ENCODE measurements at regions not wholly inside any gene's neighbourhood (a gene's known extent, or its start where the extent isn't known, plus 50 kb on each side); places are given as distances from the start of the nearest gene placed in this dataset.
"Not testable (repeated sequence)": the region's sequence is repeated elsewhere in the genome, so short reads cannot be mapped to it uniquely, and the experiment has no call there.

DNA sequence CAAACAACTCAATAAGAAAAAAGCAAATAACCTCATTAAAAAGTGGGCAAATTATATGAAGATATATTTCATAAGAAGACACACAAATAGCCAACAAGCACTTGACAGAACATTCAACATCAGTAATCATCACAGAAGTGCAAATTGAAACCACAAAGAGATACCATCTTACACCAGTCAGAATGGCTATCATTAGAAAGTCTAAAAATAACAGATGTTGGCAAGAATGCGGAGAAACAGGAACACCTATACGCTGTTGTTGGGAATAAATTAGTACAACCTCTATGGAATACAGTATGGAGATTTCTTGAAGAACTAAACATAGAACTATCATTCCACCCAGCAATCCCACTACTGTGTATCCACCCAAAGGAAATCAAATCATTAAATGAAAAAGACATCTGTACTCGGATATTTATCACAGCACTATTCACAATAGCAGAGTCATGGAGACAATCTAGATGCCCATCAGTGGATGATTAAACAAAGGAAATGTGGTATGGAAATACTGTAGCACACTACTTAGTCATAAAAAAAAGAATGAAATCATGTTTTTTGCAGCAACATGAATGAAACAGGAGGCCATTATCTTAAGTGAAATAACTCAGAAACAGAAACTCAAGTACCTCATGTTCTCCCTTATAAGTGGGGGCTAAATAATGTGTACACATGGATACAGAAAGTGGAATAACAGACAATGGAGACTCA, 106.8 kb upstream of the FST start:
- no peak for DNase-seq

DNA sequence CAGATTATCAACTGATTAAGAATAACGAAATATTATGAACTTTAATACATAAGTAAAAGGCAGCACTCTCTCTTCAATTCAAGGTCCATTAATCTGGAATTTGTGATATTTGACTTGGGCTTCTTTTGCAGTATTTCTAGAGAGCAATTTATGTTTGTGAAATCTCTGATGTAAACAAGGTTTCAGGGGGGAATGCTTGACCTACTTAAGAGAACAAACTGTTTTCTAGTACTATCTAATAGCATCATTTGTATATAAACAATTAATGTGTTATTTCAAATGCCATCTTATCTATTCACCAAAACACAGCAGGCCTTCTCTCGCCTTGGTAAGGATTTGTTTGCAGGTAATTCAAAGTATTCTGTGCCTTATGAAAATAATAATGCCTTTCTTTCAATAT, 103.6 kb upstream of the FST start:
- DNase-seq, result no peak

DNA sequence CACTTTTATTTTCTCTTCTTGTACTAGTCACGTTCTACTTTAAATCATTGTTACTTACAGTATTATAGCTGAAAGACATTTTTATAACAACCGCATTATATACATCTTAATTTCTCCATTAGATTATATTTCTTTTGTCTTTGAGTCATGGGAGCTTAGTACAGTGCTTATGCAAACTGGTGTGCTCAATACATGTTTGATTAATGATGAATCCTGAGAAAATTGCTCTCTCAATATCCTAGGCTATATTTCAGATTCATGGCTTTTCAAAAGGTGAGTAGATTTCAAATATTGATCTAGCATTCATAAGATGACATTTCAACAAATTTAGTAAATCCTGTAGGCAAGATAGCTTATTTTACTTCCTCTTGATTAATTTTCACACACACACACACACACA, 102.2 kb upstream of the FST start:
- DNase-seq, result no peak

DNA sequence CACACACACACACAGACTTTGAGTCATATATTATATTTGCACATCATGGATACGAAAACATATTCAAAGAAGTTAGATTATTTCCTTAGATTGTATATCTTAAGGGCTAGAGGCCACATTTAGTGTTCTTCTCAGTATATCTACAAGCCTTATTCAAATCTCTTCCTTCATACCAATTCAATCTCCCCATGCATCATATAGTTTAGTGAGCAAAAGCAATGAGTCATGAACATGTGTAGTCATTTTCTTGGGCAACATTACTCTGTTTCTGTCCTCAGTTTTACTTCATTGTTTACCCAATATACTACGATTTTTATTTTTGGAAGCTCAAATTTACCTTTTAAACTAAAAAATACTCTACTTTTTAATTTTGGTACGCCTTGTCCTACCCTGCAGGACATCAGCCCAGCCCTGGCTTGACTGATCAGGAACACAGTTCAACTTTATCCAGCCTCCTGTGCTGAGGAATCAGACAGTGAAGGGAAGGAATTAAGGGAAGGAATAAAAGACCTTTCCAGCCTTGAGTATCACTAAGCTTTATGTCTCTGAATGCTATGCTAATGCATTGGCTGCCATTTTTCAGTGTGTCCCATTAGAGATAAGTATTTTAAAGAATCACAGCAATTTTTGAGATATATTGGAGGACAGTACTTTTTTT, 101.7 kb upstream of the FST start:
- DNase-seq, result no peak

DNA sequence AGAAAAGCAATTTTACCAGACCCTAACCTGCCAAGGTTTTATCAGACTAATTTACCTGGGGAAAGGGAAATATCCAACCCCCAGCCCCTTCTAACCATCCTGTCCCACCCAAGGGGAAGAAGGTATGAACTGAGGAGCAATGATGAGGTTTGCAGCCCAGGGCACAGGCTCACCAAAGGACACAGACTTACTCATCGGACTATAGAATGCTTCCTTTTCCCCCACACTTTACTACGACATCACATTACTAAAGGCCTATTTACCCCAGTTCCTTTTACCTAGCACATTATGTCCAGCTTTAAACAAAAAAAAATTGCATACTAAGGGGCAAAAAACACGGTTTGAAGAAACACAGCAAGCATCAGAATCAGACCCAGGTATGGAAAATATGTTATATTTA, 94.1 kb upstream of the FST start:
- no peak for DNase-seq

DNA sequence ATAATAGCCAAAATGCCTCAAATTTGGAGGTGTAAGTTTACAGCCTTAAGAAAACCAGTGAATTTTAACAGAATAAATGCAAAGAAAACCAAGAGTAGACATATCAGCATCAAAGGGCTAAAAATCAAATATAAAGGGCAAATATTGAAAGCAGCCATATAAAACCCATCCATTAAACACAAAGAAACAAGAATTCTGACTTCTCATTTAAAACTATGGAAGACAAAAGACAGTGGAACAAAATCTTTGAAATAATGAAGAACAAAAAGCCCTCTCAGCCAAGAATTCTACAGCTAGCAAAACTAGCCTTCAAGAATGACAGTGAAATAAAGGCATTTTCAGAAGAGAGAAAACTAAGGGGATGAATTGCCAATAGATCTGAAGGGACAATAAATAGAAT, 91.3 kb upstream of the FST start:
- no peak for DNase-seq

DNA sequence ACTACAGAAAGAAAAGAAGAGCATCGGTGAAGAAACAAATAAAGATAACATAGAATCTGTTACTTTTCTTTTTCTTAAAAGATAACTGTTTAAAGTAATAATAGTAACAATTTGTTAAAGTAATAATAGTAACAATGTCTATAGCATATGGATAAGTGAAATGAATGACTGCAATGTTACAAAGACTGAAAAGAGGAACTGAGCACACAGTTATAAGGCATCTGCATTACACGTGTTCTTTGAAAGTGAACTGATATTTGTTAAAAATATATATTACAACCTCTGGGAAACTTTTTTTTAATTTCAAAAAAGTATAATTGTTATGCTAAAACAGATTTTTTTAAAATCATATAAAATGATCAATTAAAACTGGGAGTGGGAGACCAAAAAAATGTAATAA, 88.4 kb upstream of the FST start:
- DNase-seq, result no peak

DNA sequence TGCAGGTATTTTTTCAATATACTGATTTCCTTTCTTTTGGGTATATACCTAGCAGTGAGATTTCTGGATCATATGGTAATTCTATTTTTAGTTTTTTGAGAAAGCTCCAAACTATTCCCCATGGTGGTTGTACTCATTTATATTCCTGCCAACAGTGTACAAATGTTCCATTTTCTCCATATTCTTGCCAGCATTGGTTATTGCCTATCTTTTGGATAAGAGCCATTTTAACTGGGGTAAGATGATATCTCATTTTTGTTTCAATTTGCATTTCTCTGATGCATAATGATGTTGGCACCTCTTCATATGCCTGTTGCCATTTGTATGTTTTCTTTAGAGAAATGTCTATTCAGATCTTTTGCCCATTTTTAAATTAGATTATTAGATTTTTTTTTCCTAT, 85.6 kb upstream of the FST start:
- no peak for DNase-seq

DNA sequence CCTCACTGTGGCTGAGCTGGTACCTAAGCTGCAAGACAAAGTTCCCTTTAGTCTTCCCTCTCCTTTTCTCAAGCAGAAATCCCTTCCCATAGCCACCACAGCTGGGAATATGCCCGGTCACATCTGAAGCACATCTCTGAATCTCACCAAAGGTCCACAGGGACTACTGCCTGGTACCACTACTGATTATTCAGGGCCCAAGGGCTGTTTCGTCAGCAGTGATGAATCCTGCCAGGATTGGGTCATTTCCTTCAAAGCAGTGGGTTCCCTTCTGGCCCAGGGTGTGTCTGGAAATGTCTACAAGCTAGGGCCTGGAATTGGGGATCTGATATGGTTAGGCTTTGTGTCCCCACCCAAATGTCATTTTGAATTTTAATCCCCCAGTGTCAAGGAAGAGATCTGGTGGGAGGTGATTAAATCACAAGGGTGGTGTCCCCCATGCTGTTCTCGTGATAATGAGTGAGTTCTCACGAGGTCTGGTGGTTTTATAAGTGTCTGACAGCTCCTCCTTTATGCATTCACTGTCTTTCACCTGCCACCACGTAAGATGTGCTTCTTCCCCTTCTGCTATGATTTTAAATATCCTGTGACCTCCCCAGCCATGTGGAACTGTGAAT, 83.2 kb upstream of the FST start:
- DNase-seq, result no peak

DNA sequence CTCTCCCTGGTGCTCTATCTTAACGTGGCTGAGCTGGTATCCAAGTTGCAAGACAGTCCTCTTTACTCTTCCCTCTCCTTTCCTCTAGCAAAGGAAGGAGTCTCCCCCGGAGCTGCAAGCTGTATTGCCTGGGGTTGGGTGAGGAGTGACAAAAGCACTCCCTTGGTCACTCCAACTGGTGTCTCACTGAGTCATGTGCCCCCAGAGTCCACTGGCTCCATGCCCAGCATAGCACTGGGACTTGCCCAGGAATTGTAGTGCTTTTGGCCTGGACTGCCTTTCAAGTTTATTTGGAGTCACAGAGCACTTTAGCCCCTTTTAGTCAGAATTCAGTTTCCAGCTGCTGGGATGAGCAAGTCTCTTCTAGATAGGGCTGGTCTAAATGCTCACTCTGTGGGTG, 82.6 kb upstream of the FST start:
- DNase-seq, result no peak

DNA sequence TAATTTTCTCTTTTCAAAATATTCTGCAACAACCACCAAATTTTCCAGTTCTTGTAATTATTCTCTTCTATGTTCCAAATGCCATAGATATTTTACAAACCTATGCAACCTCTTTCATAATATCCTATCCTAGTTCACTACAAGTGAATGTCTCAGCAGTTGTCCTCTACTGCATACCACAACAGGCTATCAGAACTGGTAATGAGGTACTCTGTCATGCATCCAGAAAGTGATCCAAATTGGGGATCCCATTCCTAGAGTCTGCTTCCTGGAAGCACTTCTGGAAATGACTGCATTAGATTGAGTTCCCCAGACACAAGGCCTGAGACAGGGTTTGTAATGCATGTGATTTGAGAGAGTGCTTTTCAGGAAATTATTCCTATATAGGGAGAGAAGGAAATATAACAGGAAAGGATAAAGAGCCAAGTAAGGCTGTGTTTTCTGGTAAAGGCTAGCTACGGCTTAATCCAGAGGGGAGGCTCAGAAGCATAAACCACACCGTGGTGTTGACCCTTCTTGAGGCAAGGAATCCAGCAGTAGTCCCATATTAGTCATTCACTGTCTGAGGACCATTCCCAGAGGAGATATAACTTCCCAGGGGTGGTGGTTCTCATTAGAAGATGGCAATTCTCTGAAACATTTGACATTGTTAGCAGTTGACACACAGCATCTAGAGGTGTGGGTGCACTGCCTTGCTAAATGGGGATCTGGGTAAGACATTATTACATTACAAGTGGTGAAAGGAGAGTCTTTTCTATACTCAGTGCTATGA, 80.3 kb upstream of the FST start:
- no peak for DNase-seq

DNA sequence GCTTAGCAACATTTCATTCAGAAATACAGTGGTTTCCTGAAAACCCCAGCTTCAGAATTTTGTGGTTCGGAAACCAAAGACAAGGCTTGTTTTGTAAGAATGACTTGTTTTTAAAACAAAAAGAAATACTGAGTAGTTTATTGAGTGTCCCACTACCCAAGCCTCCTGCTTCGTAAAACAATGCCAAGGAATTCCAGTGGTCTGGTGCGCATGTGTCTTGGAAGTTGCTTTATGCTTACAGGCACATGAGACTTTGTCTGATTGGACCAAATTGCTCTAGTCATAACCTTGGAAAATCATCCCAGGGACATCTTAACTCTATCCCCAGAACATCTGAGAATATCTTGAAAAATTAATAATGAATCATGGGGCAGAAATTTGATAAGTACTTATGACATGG, 77.1 kb upstream of the FST start:
- no peak for DNase-seq

DNA sequence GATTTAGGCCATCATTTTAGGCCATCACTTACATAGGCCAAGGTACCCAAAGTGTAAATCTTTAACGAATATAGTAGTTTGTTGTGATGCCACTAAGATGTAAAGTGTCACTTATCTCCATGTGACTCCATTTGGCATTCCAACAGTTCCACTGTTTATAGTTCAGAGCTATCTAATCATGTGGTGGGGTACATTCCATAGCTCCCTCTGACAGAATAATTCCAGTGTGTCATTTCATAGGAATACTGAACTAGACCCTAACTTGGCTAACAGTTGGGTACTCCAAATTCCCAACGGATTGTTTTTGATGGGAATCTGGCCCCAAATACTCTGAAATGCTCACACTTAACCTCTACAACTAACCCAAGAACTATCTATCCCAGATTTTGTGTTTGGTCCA, 76.7 kb upstream of the FST start:
- DNase-seq, result no peak

DNA sequence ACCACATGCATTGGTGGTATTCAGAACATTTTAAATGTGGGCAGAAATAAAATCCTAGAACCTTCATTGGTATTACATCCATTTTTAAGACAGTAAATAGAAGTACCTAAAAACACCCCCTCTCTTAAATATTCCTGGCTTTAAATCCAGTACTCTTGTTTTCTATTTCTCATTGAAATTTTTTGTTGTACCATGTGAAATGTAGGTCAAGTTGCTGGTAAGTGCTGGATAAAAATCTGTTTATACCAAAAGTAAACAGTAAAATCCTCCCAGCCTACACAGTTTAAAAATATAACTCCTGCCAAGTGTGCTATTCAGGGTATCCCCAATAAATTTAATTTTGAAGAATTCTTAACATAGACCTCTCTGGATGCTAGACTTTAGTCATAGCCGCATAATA, 75.0 kb upstream of the FST start:
- no peak for DNase-seq

DNA sequence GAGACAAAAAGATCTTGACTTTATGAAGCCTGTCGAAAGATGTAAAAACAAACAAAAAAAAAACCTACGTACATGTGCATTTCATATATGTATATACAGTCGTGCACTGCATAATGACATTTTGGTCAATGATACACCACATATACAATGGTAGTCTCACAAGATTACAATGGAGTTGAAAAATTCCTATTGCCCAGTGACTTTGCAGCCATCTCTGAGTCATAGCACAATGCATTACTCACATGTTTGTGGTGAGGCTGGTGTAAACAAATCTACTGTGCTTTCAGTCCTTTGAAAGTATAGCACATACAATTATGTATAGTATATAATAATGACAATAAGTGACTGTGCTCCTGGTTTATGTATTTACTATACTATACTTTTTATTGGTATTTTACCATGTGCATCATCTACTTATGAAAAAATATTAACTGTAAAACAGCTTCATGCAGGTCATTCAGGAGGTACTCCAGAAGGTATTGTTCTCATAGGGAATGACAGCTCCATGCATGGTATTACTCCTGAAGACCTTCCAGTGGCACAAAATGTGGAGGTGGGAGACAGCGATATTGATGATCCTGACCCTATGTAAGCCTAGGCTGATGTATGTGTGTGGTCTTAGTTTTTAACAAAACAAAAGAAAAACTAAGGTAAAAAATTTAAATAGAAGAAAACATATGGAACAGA, 73.7 kb upstream of the FST start:
- no peak for DNase-seq

DNA sequence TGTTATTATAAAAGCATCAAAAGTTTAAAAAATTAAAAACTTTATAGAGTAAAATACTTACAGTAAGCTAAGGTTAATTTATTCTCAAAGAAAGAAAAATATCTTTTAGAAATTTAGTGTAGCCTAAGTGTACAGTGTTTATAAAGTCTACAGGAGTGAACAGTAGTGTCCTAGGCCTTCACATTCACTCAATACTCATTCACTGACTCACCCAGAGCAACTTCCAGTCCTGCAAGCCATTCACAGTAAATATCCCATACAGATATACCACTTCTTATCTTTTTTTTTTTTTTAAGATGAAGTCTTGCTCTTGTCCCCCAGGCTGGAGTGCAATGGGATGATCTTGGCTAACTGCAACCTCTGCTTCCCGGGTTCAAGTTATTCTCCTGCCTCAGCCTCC, 73.1 kb upstream of the FST start:
- no peak for DNase-seq

DNA sequence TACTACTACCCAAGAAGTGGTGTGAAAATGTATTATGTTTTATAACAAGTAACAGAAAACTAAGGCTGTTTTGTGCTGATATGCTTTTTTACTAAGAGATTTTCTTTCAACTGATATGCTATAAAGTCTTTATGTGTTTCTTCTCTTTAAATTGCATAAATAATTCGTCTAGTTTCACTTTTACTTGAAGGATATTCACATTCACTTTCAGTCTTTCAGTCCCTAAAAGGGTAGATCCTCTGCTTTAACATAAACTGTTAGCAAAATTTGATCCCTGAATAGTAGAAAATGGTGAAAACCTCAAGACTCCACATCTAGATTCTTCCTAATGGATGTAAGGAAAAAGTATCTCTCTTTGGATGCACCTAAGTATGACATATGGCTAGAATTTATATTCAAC, 69.0 kb upstream of the FST start:
- no peak for DNase-seq

DNA sequence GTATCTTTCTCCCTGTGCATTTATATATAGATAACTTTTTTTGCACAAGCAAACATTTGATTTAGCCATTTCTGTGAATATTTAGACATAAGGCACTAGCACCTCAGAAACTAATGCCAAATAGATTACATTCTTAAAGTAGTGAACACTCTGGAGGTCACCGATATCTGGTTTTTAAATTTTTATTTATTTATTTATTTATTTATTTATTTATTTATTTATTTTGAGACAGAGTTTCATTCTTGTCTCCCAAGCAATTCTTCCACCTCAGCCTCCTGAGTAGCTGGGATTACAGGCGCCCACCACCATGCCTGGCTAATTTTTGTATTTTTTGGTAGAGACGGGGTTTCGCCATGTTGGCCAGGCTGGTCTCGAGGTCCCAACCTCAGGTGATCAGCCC, 67.9 kb upstream of the FST start:
- DNase-seq, result not testable (repeated sequence)

DNA sequence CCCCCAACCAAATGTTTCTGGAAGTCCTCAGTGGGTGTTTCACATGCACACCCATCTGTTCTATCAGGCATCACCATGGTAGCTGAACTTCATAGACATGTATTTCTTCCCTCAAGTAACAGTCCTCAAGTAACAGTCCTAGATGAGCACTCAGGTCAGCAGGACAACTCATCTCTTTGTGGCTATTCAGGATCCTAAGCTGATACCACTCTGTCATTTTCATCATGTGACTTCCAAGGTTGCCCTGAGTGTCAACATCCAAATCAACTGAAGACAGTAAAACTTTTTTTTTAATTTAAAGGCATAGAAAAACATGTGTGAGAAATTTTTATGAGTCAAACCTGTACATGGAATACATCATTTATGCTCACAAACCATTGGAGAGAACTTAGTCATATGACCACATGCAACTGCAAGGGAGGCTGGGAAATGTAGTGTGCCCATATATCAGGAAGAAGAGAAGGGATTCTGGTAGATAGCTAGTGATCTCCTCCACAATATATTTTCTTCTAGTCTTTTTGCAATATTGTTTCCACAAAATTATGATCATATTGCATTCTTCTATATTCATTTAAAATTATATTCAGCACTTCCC, 64.2 kb upstream of the FST start:
- DNase-seq, result no peak

DNA sequence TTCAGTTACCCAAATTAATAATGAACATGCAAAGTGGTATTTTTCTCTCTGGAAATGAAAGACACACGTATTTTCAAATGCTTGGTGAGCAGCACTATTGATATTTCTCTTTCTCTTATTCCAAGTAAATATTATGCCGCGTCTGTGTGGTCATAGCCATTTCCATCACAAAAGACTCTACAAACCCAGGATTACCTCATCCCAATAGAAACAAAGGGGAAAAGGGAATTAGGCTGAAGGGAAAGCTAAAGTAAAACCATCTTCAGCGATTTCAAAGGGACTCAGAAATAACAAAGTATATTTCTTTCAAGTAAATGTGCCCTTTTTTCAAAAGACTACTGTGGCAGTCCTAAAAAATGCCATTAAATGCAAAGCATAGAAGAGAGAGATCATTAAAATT, 62.0 kb upstream of the FST start:
- no peak for DNase-seq

DNA sequence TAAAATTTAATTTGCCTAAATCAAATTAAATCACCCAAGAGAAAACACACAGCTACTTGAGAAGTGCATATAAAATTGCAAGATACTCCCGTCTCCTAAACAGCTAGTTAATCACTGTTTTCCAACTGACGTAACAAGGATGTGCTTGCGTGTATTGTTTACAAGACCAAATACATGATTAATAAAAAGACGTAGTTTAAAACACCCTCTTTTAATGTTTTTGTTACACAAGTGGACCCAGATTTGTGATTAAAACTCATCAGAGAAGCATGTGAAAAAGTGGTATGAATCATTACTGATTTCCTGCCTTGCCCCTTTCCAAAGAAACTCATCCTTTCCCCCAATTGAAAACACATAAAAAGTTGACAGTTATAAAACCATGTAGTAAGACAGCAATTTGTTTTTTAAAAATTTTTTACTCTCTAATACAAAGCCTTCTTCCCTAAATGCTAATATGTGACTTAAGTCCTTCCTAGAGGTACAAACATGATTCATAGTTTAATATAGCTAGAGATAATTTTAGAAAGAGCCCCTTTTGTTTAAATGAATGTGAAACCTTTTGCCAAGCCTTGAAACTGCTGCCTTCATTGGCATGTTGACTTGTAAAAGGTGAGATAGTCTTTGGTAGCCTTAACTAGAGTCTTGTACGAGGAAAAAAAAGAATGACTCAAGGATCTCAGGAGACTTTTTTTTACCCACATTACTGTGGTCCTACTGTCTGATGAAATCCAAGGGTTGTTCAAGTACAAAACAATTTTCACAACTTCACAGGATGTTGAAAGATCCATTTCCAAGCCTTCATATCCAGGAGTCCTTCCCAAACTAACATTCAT, 61.4 kb upstream of the FST start:
- DNase-seq, result no peak

DNA sequence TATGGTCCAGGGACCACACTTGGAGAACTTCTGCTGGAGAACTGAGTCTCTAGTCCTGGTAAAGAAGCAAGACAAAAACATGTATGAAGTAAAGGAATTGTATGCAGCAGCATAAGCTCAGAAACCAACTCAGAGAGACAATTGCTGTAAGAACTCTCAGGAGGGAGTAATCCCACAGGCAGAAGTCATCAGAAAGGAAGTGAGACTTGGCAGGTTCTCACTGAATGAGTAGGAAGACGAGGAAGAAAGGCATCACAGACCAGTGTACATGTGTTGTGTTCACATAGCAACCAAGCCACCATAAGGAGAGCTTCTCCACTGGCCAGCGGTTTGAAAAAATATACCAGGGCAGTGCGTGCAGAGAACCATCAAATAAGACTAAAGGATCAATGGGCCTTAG, 57.9 kb upstream of the FST start:
- DNase-seq, result no peak

All from AML-193 (cell line).